Activated CD4-positive, alpha-beta T cell treated with anti-CD3 and anti-CD28 coated beads, Interleukin-2, amount 10 ng/mL, durations not matched to agents 7 days and 5 days (primary cell): ENCODE measurements at regions not wholly inside any gene's neighbourhood (a gene's known extent, or its start where the extent isn't known, plus 50 kb on each side); places are given as distances from the start of the nearest gene placed in this dataset.
"Not testable (repeated sequence)": the region's sequence is repeated elsewhere in the genome, so short reads cannot be mapped to it uniquely, and the experiment has no call there.

Experiments used
- CTCF ChIA-PET: fragments of 350-600 bp; sonication (Branson Sonifier 250); formaldehyde crosslinking; loops from one replicate; lab custom pipeline; 2021; ENCODE audit warnings: antibody characterized with exemption; lab: Charles Lee
- POLR2A ChIA-PET: fragments of 350-600 bp; sonication (Branson Sonifier 250); formaldehyde crosslinking; loops from one replicate; lab custom pipeline; 2021; ENCODE audit warnings: antibody characterized with exemption; lab: Charles Lee
- DNase-seq: peaks from one replicate; pipeline ENCODE4 v3.0.0-alpha.2; 2020
- H3K27ac Mint-ChIP-seq: one replicate; pipeline ENCODE4 v1.8.0; 2021; ENCODE audit warnings: mild to moderate bottlenecking, moderate library complexity, mixed read lengths
- H3K27me3 Mint-ChIP-seq: one replicate; pipeline ENCODE4 v1.8.0; 2021; ENCODE audit warnings: mixed read lengths
- H3K36me3 Mint-ChIP-seq: one replicate; pipeline ENCODE4 v1.8.0; 2021; ENCODE audit warnings: low read depth, mixed read lengths
- H3K4me1 Mint-ChIP-seq: one replicate; pipeline ENCODE4 v1.8.0; 2021; ENCODE audit warnings: mixed read lengths
- H3K4me3 Mint-ChIP-seq: one replicate; pipeline ENCODE4 v1.8.0; 2021; ENCODE audit warnings: mild to moderate bottlenecking, moderate library complexity, mixed read lengths
- H3K9me3 Mint-ChIP-seq: one replicate; pipeline ENCODE4 v1.8.0; 2021; ENCODE audit warnings: mixed read lengths

DNA sequence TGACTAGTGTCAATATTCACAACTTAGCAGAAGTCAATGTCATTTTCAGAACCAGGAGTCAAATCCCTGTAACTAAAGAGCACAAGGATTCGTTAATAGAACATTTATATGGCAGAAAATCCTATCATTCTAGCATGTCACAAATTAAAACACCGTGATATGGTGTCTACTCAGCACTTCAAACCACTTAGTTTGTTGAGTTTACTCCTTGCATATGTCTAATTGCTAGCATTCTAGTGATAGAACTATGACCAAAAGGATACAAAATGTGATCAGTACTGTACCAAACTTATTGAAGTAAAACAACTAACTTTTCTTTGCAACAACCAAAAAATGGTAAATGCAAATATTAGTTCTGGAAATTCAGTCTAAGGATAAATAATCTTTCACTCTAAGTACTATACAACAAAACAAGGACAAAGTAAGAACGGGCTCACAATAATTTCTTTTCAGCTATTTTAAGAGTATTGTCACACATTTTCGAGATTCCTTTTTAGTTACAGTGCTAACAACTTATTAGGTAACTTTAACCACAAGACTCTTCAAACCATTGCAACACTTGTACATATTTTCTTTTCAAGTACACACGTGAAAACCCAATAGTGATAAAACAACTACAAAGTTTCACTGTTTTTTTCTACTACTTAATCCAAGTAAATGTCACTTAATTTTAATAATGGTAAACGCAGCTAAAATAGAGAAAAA is 845.2 kb upstream of the CDH10 start:
- no peak overlapping the region for H3K27ac Mint-ChIP-seq
- POLR2A ChIA-PET = no interaction called here

GRCh38 chr5:25488119-25488518 is 843.3 kb upstream of the CDH10 start:
- DNase-seq = no peak
- Mint-ChIP-seq H3K9me3 (peaks cover 15% of the 10 kb centered on the region), H3K4me1 (no peaks in the 10 kb centered on the region), H3K36me3 (no peaks in the 10 kb centered on the region), H3K27me3 (no peaks in the 10 kb centered on the region), H3K27ac (no peak overlapping the region), H3K4me3 (no peak overlapping the region)
- ChIA-PET CTCF (no interaction called here), POLR2A (no interaction called here)

More for the DNA sequence above, 845.2 kb upstream of the CDH10 start:
- Mint-ChIP-seq H3K36me3 (no peaks in the 10 kb centered on the region), H3K4me3 (no peak overlapping the region), H3K27me3 (no peaks in the 10 kb centered on the region), H3K9me3 (peaks cover 11% of the 10 kb centered on the region), H3K4me1 (no peaks in the 10 kb centered on the region)
- DNase-seq = no peak
- CTCF ChIA-PET = no interaction called here

DNA sequence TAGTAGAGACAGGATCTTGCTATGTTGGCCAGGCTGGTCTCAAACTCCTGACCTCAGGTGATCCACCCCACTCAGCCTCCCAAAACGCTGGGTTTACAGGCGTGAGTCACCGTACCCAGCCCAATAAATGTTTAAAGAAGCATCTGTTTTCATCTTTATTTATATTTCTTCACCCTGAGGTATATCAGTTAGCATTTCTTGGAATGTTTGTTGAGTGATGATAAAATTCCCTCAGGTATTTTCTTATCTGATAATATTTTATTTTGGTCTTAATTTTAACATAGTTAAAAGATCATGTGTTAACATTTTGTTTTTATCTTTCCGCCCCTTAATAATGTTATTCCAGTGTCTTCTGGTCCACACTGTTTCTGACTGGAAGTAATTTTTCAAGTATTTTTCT is 839.6 kb upstream of the CDH10 start:
- no peaks in the 10 kb centered on the region for H3K27me3 Mint-ChIP-seq
- no peaks in the 10 kb centered on the region for H3K4me1 Mint-ChIP-seq
- peaks cover 10% of the 10 kb centered on the region for H3K9me3 Mint-ChIP-seq
- H3K4me3 Mint-ChIP-seq = no peak overlapping the region
- CTCF ChIA-PET = no interaction called here
- no peaks in the 10 kb centered on the region for H3K36me3 Mint-ChIP-seq
- POLR2A ChIA-PET = no interaction called here
- H3K27ac Mint-ChIP-seq = no peak overlapping the region
- no peak for DNase-seq

DNA sequence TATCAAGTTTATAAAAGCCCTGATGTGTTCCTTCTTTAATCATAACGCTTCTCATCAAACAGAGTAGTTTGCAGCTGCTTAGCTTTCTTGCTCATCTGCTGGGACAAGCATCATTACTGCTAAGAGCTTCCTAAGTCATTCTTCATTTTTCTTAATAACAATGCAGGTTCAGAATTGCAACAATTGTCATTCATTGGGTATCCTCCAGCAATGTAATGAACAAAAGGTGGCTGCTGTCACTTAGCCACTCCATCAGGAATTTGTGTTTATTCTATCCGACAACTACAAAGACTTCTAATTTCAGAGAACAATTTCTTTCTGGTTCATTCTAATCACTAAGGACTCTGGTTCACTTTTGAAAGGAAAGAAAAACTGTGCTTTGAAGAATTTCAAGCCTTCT is 836.7 kb upstream of the CDH10 start:
- no peak overlapping the region for H3K4me3 Mint-ChIP-seq
- CTCF ChIA-PET = interaction anchor here (0.6 kb wide), 1 partner anchor 723 kb away, joined by 7 read pairs; no protein-coding TSS in a partner anchor
- DNase-seq = no peak
- POLR2A ChIA-PET = no interaction called here
- H3K27me3 Mint-ChIP-seq = no peaks in the 10 kb centered on the region
- H3K9me3 Mint-ChIP-seq = peaks cover 4% of the 10 kb centered on the region
- no peak overlapping the region for H3K27ac Mint-ChIP-seq
- H3K36me3 Mint-ChIP-seq = no peaks in the 10 kb centered on the region
- H3K4me1 Mint-ChIP-seq = no peaks in the 10 kb centered on the region

- no peaks in the 10 kb centered on the region for H3K36me3 Mint-ChIP-seq
- no peak overlapping the region for H3K27ac Mint-ChIP-seq
- CTCF ChIA-PET = no interaction called here
- peaks cover 8% of the 10 kb centered on the region for H3K9me3 Mint-ChIP-seq
- H3K4me3 Mint-ChIP-seq = no peak overlapping the region
- DNase-seq = no peak
- POLR2A ChIA-PET = no interaction called here
- no peaks in the 10 kb centered on the region for H3K4me1 Mint-ChIP-seq
- H3K27me3 Mint-ChIP-seq = no peaks in the 10 kb centered on the region
These were observed 814.3 kb upstream of the CDH10 start for GRCh38 chr5:25459082-25459481.

DNA sequence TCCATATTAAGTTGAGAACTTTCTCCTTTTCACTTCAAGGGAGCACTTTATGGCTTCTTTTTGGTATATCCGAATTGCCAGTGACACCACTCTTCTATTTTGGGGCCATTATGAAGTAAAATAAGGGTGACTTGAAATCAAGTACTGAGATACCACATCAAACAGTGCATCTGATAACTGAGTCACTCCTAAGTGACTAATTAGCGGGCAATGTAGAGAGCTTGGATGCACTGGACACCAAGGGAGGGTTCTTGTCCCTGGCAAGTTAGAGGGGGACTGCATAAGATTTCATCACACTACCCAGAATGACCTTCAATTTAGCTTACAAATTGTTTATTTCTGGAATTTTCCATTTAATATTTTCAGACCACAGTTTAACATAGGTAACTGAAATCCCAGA is 813.9 kb upstream of the CDH10 start:
- Mint-ChIP-seq H3K36me3 (no peaks in the 10 kb centered on the region), H3K9me3 (peaks cover 8% of the 10 kb centered on the region), H3K4me3 (no peak overlapping the region), H3K27me3 (no peaks in the 10 kb centered on the region), H3K27ac (no peak overlapping the region), H3K4me1 (no peaks in the 10 kb centered on the region)
- POLR2A ChIA-PET = no interaction called here
- no peak for DNase-seq
- CTCF ChIA-PET = no interaction called here

DNA sequence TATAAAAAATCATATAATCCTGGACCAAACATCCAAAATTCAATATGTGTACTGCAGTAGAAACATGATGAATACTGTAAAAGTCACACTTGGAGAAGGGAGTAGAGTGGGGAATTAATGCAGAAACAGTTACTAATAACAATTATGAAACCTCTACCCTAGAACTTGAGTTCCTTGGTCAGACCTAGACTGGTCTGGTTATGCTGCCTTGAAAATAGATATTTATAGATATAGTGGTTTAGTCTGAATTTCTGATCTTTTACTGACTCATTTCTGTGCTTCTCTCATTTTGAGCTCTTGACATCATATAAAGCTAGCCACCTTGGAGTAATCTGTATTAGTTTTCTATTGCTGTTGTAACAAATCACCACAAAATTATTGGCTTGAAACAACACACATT is 808.7 kb upstream of the CDH10 start:
- Mint-ChIP-seq H3K27me3 (no peaks in the 10 kb centered on the region), H3K9me3 (peaks cover 2% of the 10 kb centered on the region), H3K4me1 (no peaks in the 10 kb centered on the region), H3K4me3 (no peak overlapping the region), H3K27ac (no peak overlapping the region), H3K36me3 (no peaks in the 10 kb centered on the region)
- no peak for DNase-seq
- ChIA-PET POLR2A (no interaction called here), CTCF (no interaction called here)

DNA sequence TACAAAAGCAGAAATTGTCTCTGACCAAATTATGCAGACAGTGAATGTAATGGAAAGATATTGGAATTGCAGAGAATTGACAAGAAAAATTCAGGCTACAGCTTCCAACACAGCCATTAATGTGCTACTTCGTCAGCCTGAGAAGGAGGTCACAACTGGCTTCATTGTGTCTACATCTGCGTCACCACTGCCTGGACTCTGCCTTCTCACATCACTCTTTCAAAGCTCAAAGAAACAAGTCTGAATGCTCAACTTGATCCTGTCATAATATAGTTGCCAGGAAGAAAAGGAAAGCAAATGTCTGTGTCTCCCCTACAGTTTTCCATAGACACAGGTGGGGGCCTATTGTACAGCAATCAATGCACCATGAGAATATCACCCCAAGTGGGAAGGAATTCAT is 806.5 kb upstream of the CDH10 start:
- no peak for DNase-seq
- no peak overlapping the region for H3K4me3 Mint-ChIP-seq
- CTCF ChIA-PET = no interaction called here
- H3K4me1 Mint-ChIP-seq = no peaks in the 10 kb centered on the region
- peaks cover 2% of the 10 kb centered on the region for H3K9me3 Mint-ChIP-seq
- POLR2A ChIA-PET = no interaction called here
- H3K27me3 Mint-ChIP-seq = no peaks in the 10 kb centered on the region
- H3K27ac Mint-ChIP-seq = no peak overlapping the region
- no peaks in the 10 kb centered on the region for H3K36me3 Mint-ChIP-seq

- Mint-ChIP-seq H3K4me3 (no peak overlapping the region), H3K27ac (no peak overlapping the region), H3K9me3 (no peaks in the 10 kb centered on the region), H3K36me3 (no peaks in the 10 kb centered on the region), H3K4me1 (no peaks in the 10 kb centered on the region), H3K27me3 (no peaks in the 10 kb centered on the region)
- no peak for DNase-seq
- CTCF ChIA-PET = no interaction called here
- POLR2A ChIA-PET = no interaction called here
These were observed 803.9 kb upstream of the CDH10 start for GRCh38 chr5:25448646-25449045.

- POLR2A ChIA-PET = no interaction called here
- CTCF ChIA-PET = no interaction called here
- Mint-ChIP-seq H3K36me3 (no peaks in the 10 kb centered on the region), H3K4me3 (no peak overlapping the region), H3K27ac (no peak overlapping the region), H3K4me1 (no peaks in the 10 kb centered on the region), H3K9me3 (no peaks in the 10 kb centered on the region), H3K27me3 (no peaks in the 10 kb centered on the region)
- no peak for DNase-seq
These were observed 803.4 kb upstream of the CDH10 start for GRCh38 chr5:25448190-25448621.

GRCh38 chr5:25446061-25446420 is 801.3 kb upstream of the CDH10 start:
- H3K9me3 Mint-ChIP-seq, H3K27me3 Mint-ChIP-seq, H3K4me3 Mint-ChIP-seq, H3K36me3 Mint-ChIP-seq, POLR2A ChIA-PET, H3K27ac Mint-ChIP-seq, H3K4me1 Mint-ChIP-seq, DNase-seq, CTCF ChIA-PET: not testable (repeated sequence)

GRCh38 chr5:25445381-25446060 is 800.7 kb upstream of the CDH10 start:
- DNase-seq, H3K4me3 Mint-ChIP-seq, H3K27me3 Mint-ChIP-seq, H3K36me3 Mint-ChIP-seq, H3K9me3 Mint-ChIP-seq, CTCF ChIA-PET, POLR2A ChIA-PET, H3K4me1 Mint-ChIP-seq, H3K27ac Mint-ChIP-seq: not testable (repeated sequence)

GRCh38 chr5:25444697-25445096 is 799.9 kb upstream of the CDH10 start:
- no peaks in the 10 kb centered on the region for H3K27me3 Mint-ChIP-seq
- ChIA-PET CTCF (no interaction called here), POLR2A (no interaction called here)
- DNase-seq = no peak
- H3K36me3 Mint-ChIP-seq = no peaks in the 10 kb centered on the region
- H3K4me3 Mint-ChIP-seq = no peak overlapping the region
- no peaks in the 10 kb centered on the region for H3K4me1 Mint-ChIP-seq
- no peaks in the 10 kb centered on the region for H3K9me3 Mint-ChIP-seq
- no peak overlapping the region for H3K27ac Mint-ChIP-seq

DNA sequence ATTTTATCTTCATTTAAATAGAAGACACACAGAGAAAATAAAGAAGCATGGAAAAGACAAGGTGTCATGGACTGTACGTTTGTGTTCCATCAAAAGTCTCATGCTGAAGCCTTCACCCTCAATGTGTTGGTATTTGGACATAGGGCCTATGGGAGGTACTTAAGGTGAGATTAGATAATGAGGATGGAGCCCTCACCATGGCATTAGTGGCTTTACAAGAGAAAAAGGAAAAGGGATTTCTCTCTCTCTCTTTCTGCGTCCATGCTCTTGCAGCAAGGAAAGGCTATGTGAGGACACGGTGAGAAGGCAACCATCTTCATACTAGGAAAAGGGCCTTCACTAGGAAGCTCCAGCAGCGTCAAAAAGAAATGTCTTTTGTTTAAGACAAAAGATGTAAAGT is 797.0 kb upstream of the CDH10 start:
- no peak overlapping the region for H3K4me3 Mint-ChIP-seq
- no peak overlapping the region for H3K27ac Mint-ChIP-seq
- H3K9me3 Mint-ChIP-seq = peaks cover 11% of the 10 kb centered on the region
- ChIA-PET CTCF (no interaction called here), POLR2A (no interaction called here)
- no peaks in the 10 kb centered on the region for H3K27me3 Mint-ChIP-seq
- H3K36me3 Mint-ChIP-seq = no peaks in the 10 kb centered on the region
- no peaks in the 10 kb centered on the region for H3K4me1 Mint-ChIP-seq
- no peak for DNase-seq
